Activated CD8-positive, alpha-beta memory T cell treated with anti-CD3 and anti-CD28 coated beads for 24 hours (primary cell): ENCODE measurements at regions not wholly inside any gene's neighbourhood (a gene's known extent, or its start where the extent isn't known, plus 50 kb on each side); places are given as distances from the start of the nearest gene placed in this dataset.

Source experiments
- DNase-seq: peaks from one replicate; pipeline ENCODE4 v3.0.0-alpha.2; 2020

- no peak for DNase-seq
Measured at GRCh38 chr12:107449891-107450290, 235.7 kb upstream of the PWP1 start.

- DNase-seq, result no peak
Measured at GRCh38 chr12:107450541-107450940, 235.1 kb upstream of the PWP1 start.

- DNase-seq, result no peak
Measured at GRCh38 chr12:107451246-107451645, 234.4 kb upstream of the PWP1 start.

GRCh38 chr12:107454109-107454830 lies 231.3 kb upstream of the PWP1 start:
- no peak for DNase-seq

- no peak for DNase-seq
Measured at GRCh38 chr12:107457362-107457935, 228.2 kb upstream of the PWP1 start.

- DNase-seq, result no peak
Measured at GRCh38 chr12:107458163-107458562, 227.4 kb upstream of the PWP1 start.

- no peak for DNase-seq
Measured at GRCh38 chr12:107458990-107459389, 226.6 kb upstream of the PWP1 start.

GRCh38 chr12:107459641-107460040 lies 226.0 kb upstream of the PWP1 start:
- DNase-seq, result no peak

GRCh38 chr12:107461222-107461975 lies 224.2 kb upstream of the PWP1 start:
- DNase-seq, result no peak

- DNase-seq, result no peak
Measured at GRCh38 chr12:107462428-107463332, 222.9 kb upstream of the PWP1 start.

GRCh38 chr12:107464644-107465043 lies 221.0 kb upstream of the PWP1 start:
- no peak for DNase-seq

GRCh38 chr12:107465625-107466024 lies 220.0 kb upstream of the PWP1 start:
- DNase-seq, result no peak

- DNase-seq, result no peak
Measured at GRCh38 chr12:107467716-107468115, 217.9 kb upstream of the PWP1 start.

- DNase-seq, result no peak
Measured at GRCh38 chr12:107468182-107468581, 217.4 kb upstream of the PWP1 start.

GRCh38 chr12:107469011-107469410 lies 216.6 kb upstream of the PWP1 start:
- DNase-seq, result no peak

GRCh38 chr12:107470645-107471044 lies 215.0 kb upstream of the PWP1 start:
- no peak for DNase-seq

- no peak for DNase-seq
Measured at GRCh38 chr12:107472308-107472707, 213.3 kb upstream of the PWP1 start.

- DNase-seq, result no peak
Measured at GRCh38 chr12:107474099-107474498, 211.5 kb upstream of the PWP1 start.

GRCh38 chr12:107474639-107475539 lies 210.7 kb upstream of the PWP1 start:
- no peak for DNase-seq

GRCh38 chr12:107475900-107476299 lies 209.7 kb upstream of the PWP1 start:
- DNase-seq, result no peak

- DNase-seq, result no peak
Measured at GRCh38 chr12:107477018-107477417, 208.6 kb upstream of the PWP1 start.
